ENCODE measurements at regions not wholly inside any gene's neighbourhood (a gene's known extent, or its start where the extent isn't known, plus 50 kb on each side); places are given as distances from the start of the nearest gene placed in this dataset.

GRCh38 chr13:108496362-108497210 lies 132.8 kb upstream of the MYO16 start:
- TF ChIP-seq, protein P1, sequence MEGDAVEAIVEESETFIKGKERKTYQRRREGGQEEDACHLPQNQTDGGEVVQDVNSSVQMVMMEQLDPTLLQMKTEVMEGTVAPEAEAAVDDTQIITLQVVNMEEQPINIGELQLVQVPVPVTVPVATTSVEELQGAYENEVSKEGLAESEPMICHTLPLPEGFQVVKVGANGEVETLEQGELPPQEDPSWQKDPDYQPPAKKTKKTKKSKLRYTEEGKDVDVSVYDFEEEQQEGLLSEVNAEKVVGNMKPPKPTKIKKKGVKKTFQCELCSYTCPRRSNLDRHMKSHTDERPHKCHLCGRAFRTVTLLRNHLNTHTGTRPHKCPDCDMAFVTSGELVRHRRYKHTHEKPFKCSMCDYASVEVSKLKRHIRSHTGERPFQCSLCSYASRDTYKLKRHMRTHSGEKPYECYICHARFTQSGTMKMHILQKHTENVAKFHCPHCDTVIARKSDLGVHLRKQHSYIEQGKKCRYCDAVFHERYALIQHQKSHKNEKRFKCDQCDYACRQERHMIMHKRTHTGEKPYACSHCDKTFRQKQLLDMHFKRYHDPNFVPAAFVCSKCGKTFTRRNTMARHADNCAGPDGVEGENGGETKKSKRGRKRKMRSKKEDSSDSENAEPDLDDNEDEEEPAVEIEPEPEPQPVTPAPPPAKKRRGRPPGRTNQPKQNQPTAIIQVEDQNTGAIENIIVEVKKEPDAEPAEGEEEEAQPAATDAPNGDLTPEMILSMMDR (conservative IDR thresholded peaks at IDR 0.05) = no peak
- no peak for TF ChIP-seq ZFX (IDR thresholded peaks at IDR 0.05)
